Hepatocyte (in vitro differentiated cells): ENCODE measurements at regions not wholly inside any gene's neighbourhood (a gene's known extent, or its start where the extent isn't known, plus 50 kb on each side); places are given as distances from the start of the nearest gene placed in this dataset.

ENCODE experiments used
- DNase-seq: peaks from one replicate; pipeline ENCODE4 v3.0.0-alpha.2; 2016; ENCODE audit warnings: low spot score
- H2AFZ ChIP-seq: fragments of 200-600 bp; sonication (generic); 2 replicates; pipeline ENCODE4 v1.6.0; 2016; ENCODE audit warnings: antibody characterized with exemption, mild to moderate bottlenecking
- H3K27ac ChIP-seq: fragments of 200-600 bp; sonication (generic); 2 replicates; pipeline ENCODE4 v1.5.1; 2016; ENCODE audit warnings: mild to moderate bottlenecking
- H3K27me3 ChIP-seq: fragments of 200-600 bp; sonication (generic); 2 replicates; pipeline ENCODE4 v1.6.1; 2016
- H3K36me3 ChIP-seq: fragments of 200-600 bp; sonication (generic); replicated peaks from 2 replicates; pipeline ENCODE4 v1.5.1; 2016; ENCODE audit warnings: low read depth; ENCODE audit not compliant: insufficient read depth
- H3K4me1 ChIP-seq: fragments of 200-600 bp; sonication (generic); 2 replicates; pipeline ENCODE4 v1.5.1; 2016; ENCODE audit warnings: mild to moderate bottlenecking, moderate library complexity; ENCODE audit not compliant: insufficient read depth
- H3K4me2 ChIP-seq: fragments of 200-600 bp; sonication (generic); 2 replicates; pipeline ENCODE4 v1.6.0; 2016
- H3K4me3 ChIP-seq: fragments of 200-600 bp; sonication (generic); 2 replicates; pipeline ENCODE4 v1.5.1; 2016; ENCODE audit warnings: mild to moderate bottlenecking
- H3K79me2 ChIP-seq: fragments of 200-600 bp; sonication (generic); 2 replicates; pipeline ENCODE4 v1.6.0; 2017; ENCODE audit warnings: mild to moderate bottlenecking
- H3K9me2 ChIP-seq: fragments of 200-600 bp; sonication (generic); replicated peaks from 2 replicates; pipeline ENCODE4 v1.6.0; 2017; ENCODE audit warnings: mild to moderate bottlenecking; ENCODE audit not compliant: insufficient read depth
- H3K9me3 ChIP-seq: fragments of 200-600 bp; sonication (generic); 2 replicates; pipeline ENCODE4 v1.5.1; 2016; ENCODE audit warnings: low read depth, mild to moderate bottlenecking
- H4K20me1 ChIP-seq: fragments of 200-600 bp; sonication (generic); 2 replicates; pipeline ENCODE4 v1.6.0; 2016; ENCODE audit warnings: mild to moderate bottlenecking; ENCODE audit not compliant: insufficient read depth, poor library complexity, severe bottlenecking
- EZH2 ChIP-seq: fragments of 200-600 bp; sonication (generic); IDR thresholded peaks from 2 replicates; pipeline ENCODE4 v1.6.1; 2016; ENCODE audit warnings: antibody characterized with exemption, mild to moderate bottlenecking, borderline replicate concordance
- EZH2phosphoT487 ChIP-seq: fragments of 200-600 bp; sonication (generic); IDR thresholded peaks from one replicate; pipeline ENCODE4 v1.6.1; 2018; ENCODE audit warnings: antibody characterized with exemption, mild to moderate bottlenecking, low read depth, moderate library complexity; ENCODE audit not compliant: unreplicated experiment, severe bottlenecking
- WGBS: methylation state at CpG from one replicate; pipeline ENCODE4 v1.1.6; 2016; ENCODE audit warnings: low lambda C conversion rate; ENCODE audit errors: missing lambda C conversion rate; 5-methylcytosine and 5-hydroxymethylcytosine counted together
- TF ChIP-seq, protein P1 (sequence below): fragments of 200-600 bp; sonication (generic); IDR thresholded peaks from 2 replicates; pipeline ENCODE4 v1.5.1; 2016; ENCODE audit warnings: antibody characterized with exemption, mild to moderate bottlenecking; ENCODE audit not compliant: poor library complexity

DNA sequence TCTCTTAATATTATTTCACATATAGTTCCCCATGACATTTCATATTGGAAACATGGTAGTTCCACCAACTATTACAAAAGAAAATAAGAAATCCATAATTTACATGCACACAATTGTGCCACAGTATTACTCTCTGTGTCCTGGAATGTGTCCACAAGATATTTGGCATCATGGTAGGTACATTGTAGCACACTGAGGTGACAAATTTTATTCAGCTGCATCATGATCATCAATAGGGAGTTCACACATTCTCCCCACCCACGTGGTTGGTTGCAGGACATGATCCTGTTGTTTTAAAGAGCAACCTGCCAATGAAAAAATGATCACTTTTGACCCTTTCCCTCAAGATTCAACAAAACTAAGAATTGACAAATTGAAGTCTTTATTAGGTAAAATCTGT is 67.1 kb upstream of the HECTD2 start:
- Histone ChIP-seq H2AFZ (no peak overlapping the region), H3K9me2 (no peaks in the 10 kb centered on the region), H3K36me3 (no peaks in the 10 kb centered on the region), H3K4me2 (no peak overlapping the region), H3K4me1 (no peaks in the 10 kb centered on the region), H3K9me3 (no peaks in the 10 kb centered on the region), H3K27me3 (no peaks in the 10 kb centered on the region), H3K79me2 (no peaks in the 10 kb centered on the region), H3K4me3 (no peak overlapping the region), H4K20me1 (no peaks in the 10 kb centered on the region), H3K27ac (no peak overlapping the region)
- WGBS = 68% methylated on average over 1 of the region's 1 CpG
- DNase-seq = no peak
- TF ChIP-seq, protein P1, sequence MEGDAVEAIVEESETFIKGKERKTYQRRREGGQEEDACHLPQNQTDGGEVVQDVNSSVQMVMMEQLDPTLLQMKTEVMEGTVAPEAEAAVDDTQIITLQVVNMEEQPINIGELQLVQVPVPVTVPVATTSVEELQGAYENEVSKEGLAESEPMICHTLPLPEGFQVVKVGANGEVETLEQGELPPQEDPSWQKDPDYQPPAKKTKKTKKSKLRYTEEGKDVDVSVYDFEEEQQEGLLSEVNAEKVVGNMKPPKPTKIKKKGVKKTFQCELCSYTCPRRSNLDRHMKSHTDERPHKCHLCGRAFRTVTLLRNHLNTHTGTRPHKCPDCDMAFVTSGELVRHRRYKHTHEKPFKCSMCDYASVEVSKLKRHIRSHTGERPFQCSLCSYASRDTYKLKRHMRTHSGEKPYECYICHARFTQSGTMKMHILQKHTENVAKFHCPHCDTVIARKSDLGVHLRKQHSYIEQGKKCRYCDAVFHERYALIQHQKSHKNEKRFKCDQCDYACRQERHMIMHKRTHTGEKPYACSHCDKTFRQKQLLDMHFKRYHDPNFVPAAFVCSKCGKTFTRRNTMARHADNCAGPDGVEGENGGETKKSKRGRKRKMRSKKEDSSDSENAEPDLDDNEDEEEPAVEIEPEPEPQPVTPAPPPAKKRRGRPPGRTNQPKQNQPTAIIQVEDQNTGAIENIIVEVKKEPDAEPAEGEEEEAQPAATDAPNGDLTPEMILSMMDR = no peak
- TF ChIP-seq EZH2phosphoT487 = no peak
- TF ChIP-seq EZH2 = no peak

DNA sequence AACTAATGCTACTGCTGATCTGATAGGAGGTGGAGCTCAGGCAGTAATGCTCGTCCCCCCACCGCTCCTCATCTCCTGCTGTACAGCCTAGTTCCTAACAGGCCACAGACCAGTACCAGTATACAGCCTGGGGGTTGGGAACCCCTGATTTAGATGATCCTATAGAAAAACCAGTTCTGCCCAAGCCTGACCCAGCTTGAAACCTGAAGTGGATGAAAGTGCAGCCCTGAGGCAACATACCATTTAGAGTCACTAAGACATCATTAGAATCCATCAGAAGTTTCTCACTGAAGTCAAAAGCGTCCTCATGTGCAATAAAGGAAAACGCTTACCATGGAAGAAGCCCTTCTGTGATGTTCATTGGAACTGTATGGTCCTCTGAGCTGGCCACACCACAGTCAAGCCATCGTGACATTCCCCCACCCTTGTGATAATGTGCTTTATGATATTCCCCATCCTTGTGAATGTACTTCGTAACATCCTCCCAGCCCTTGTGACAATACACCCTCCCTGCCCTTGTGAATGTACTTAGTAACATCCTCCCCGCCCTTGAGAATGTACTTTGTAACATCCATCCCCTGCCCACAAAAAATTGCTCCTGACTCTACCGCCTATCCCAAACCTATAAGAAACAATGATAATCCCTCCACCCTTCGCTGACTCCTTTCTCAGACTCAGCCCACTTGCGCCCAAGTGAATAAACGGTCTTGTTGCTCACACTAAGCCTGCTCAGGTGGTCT is 65.9 kb upstream of the HECTD2 start:
- no peaks in the 10 kb centered on the region for H3K79me2 ChIP-seq
- H3K4me3 ChIP-seq = no peak overlapping the region
- TF ChIP-seq, protein P1 = no peak
- TF ChIP-seq EZH2phosphoT487 (no peak), EZH2 (no peak)
- H3K36me3 ChIP-seq = no peaks in the 10 kb centered on the region
- 84% methylated on average over 11 of the region's 11 CpGs for WGBS
- no peak overlapping the region for H3K27ac ChIP-seq
- H4K20me1 ChIP-seq = no peaks in the 10 kb centered on the region
- DNase-seq = no peak
- H2AFZ ChIP-seq = no peak overlapping the region
- no peaks in the 10 kb centered on the region for H3K9me2 ChIP-seq
- no peaks in the 10 kb centered on the region for H3K4me1 ChIP-seq
- no peak overlapping the region for H3K4me2 ChIP-seq
- no peaks in the 10 kb centered on the region for H3K9me3 ChIP-seq
- H3K27me3 ChIP-seq = no peaks in the 10 kb centered on the region

DNA sequence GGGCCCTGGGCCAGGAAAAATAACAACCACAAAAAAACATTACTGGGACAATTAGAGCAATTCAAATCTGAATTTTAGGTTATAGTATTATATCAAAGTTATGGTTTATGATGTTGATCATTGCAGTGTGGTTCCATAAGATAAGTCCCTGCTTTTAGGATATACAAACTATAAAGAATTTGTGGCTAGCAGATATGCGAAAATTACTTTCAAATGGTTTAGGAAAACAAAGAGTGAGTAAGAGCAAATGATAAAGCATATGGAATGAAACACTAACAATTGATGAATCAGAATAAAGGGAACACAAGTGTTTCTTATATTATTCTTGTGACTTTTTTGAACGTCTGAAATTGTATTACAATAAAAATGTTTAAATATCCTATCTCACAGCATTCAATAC is 64.4 kb upstream of the HECTD2 start:
- WGBS = 84% methylated on average over 2 of the region's 2 CpGs
- H2AFZ ChIP-seq = no peak overlapping the region
- H3K4me3 ChIP-seq = no peak overlapping the region
- no peaks in the 10 kb centered on the region for H3K4me1 ChIP-seq
- no peak overlapping the region for H3K4me2 ChIP-seq
- H3K79me2 ChIP-seq = no peaks in the 10 kb centered on the region
- TF ChIP-seq, protein P1 = no peak
- TF ChIP-seq EZH2phosphoT487 (no peak), EZH2 (no peak)
- H3K9me3 ChIP-seq = no peaks in the 10 kb centered on the region
- no peak for DNase-seq
- no peaks in the 10 kb centered on the region for H3K27me3 ChIP-seq
- H3K36me3 ChIP-seq = no peaks in the 10 kb centered on the region
- no peaks in the 10 kb centered on the region for H4K20me1 ChIP-seq
- H3K9me2 ChIP-seq = no peaks in the 10 kb centered on the region
- H3K27ac ChIP-seq = no peak overlapping the region
